GM21825 (cell line): ENCODE measurements at regions not wholly inside any gene's neighbourhood (a gene's known extent, or its start where the extent isn't known, plus 50 kb on each side); places are given as distances from the start of the nearest gene placed in this dataset.
A peak's percentile ranks its signal among the peaks of the same experiment; 100 is the strongest.

Experiments used
- ATAC-seq: cut with Tn5 transposase; IDR thresholded peaks from one replicate; pipeline ENCODE4 v1.9.1; 2021; ENCODE audit warnings: mild to moderate bottlenecking, moderate library complexity; ENCODE audit not compliant: unreplicated experiment

DNA sequence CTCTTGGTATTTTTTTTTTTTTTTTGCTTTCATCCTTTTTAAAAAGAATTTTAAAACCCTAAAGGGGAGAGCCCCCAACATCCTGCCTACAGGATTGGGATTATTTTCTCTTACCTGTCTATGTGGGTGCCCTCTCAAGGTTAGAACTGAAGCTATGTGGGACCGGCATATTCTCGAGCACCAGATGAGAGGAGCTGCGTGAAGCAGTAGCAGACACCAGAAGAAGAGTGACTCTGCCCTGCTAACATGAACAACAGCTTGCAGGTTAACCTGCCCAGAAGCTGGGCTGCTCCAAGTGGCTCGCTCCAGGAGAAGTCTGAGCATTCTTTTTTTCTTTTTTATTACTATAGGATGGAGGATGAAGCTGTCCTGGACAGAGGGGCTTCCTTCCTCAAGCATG is 102.6 kb upstream of the SLC4A4 start:
- ATAC-seq, result no peak

DNA sequence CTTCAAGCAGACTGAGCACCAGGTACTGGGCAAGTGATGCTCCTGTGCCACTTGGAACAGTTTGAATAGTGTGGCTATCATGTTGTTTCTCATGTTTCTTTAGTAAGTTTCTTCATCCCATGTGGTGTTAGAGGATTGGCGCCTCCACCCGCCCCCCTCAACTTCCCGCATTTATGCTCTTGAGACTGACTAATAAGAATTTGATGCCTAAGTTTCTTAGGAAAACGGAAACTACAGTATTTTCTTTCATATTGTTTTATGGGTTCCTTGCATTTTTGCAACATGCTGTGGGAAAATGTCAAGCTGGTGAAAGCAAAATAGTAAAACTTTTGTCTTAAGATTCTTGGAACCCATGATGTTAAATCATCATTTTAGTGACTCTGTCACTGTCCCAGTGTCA is 101.2 kb upstream of the SLC4A4 start:
- ATAC-seq, result no peak

- no peak for ATAC-seq
These were observed 99.5 kb upstream of the SLC4A4 start for GRCh38 chr4:71239365-71239764.

DNA sequence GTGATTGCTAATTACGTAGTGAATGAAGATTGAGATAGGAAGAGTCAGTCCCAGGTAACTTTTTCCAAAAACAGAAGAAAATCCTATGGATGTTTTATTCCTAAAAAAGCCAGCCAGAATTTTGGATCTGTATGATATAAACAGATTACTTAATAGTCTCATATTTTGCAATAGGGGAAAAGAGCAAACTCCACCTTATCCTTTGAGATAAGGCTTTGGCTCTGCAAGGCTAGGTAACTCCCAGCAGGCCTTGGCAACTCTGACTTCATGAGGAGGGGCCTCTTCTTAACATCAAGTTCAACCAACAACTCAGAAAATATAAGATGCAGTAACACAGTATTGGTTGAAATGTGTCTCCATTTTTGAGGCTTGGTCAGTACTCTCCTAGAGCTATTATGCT is 98.7 kb upstream of the SLC4A4 start:
- ATAC-seq, result no peak

GRCh38 chr4:71241501-71242288 is 97.1 kb upstream of the SLC4A4 start:
- no peak for ATAC-seq

GRCh38 chr4:71243091-71243833 is 95.6 kb upstream of the SLC4A4 start:
- no peak for ATAC-seq

DNA sequence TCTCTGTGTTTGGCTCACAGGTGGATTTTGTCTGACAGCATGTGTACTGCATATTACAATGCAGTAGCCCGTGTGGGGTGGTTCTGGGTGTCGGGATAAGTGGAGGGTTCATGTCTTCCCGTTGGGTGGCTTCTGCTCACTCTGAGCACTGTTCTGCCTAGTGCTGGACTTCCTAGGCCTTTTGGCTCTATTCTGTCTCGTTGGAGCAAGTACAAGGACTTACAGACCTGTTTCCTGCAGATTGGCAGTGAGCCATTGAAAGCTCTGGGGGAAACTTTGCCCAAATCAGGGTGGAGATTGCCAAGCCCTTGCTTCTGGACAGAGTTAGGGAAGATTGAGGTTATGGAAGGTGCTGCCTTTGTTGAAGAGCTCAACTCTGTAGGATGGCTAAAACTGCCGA is 91.1 kb upstream of the SLC4A4 start:
- no peak for ATAC-seq

GRCh38 chr4:71251261-71251660 is 87.6 kb upstream of the SLC4A4 start:
- no peak for ATAC-seq

- no peak for ATAC-seq
These were observed 85.3 kb upstream of the SLC4A4 start for GRCh38 chr4:71253545-71253944.

- peak; percentile 73 for ATAC-seq
These were observed 84.3 kb upstream of the SLC4A4 start for GRCh38 chr4:71254451-71255012.

DNA sequence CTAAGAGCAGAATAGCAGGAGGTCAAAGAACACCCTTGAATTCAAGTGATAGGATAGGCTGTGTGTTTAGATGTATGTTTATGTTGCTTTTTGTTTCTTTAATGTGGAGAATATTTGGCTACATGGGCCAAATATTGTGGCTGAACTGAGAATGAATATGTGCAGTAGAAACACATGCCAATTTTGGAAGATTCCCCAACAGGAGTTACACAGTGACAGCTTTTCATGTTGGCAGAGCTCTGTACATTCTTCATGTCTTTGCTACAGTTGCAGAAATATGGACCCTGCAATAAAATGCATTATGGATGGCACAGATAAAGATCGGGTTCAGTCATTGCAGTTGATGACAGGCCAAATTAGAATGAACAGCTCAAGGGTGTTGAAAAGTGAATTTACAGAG is 82.8 kb upstream of the SLC4A4 start:
- ATAC-seq, result no peak

DNA sequence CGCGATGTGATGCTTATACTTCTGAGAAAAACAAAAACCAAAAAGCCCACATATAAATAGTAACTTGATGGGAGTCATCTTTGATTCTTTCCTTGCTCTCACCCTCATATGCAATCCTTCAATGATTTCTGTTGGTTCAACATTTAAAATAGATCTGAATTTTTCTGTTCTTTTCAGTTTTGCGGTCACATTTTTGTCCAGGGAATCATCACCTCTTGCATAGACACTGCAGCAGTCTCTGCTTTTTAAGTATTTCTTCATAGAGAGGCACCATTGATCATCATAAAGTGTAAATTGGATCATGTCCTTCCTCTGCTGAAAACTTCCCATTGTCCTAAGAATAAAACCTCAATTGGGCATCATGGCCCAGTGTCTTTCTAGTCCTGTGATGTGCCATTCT is 81.1 kb upstream of the SLC4A4 start:
- no peak for ATAC-seq

DNA sequence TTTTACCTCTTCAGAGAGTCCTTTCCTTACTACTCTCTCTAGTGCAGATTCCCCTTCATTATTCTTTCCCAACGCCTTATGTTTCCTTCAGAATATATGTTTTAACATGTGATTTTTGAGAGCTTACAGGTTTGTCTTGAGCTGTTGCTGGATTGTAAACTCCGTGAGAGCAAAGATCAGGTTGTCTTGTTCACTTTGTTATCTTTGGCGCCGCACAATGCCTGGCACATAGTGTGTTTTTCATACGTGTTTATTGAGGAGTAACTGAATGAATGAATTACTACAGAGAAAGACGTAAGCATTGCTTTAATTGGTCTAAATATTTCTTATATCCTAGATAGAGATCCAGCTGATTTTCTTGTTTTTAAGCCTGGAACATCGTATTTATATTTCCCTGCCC is 80.5 kb upstream of the SLC4A4 start:
- no peak for ATAC-seq

- no peak for ATAC-seq
These were observed 79.5 kb upstream of the SLC4A4 start for GRCh38 chr4:71259280-71259679.

DNA sequence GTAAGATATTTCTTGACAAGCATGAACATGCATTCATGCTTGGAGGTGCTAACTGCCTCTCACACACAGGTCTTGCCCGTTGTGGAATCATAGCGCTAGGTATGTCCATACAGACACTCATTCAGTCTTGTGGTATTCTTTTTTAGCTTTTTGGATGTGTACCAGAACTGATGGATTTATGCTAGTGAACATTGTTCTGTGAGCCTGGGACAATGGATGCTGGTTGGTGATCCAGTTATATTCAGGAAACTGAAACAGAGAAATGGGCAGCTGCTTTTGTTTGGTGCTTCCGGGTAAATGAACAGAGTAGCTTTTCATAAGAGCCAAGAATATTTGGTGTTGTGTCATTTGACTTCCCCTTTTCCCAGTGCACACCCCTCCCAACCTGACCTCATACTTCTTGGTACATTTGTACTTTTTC is 78.9 kb upstream of the SLC4A4 start:
- no peak for ATAC-seq

GRCh38 chr4:71260544-71260943 is 78.3 kb upstream of the SLC4A4 start:
- ATAC-seq, result no peak

- ATAC-seq, result no peak
These were observed 77.8 kb upstream of the SLC4A4 start for GRCh38 chr4:71261001-71261400.

GRCh38 chr4:71261633-71262121 is 77.1 kb upstream of the SLC4A4 start:
- ATAC-seq, result peak; percentile 31

GRCh38 chr4:71262161-71262560 is 76.7 kb upstream of the SLC4A4 start:
- ATAC-seq, result no peak

- ATAC-seq, result peak; percentile 35
These were observed 72.6 kb upstream of the SLC4A4 start for GRCh38 chr4:71266090-71266794.

DNA sequence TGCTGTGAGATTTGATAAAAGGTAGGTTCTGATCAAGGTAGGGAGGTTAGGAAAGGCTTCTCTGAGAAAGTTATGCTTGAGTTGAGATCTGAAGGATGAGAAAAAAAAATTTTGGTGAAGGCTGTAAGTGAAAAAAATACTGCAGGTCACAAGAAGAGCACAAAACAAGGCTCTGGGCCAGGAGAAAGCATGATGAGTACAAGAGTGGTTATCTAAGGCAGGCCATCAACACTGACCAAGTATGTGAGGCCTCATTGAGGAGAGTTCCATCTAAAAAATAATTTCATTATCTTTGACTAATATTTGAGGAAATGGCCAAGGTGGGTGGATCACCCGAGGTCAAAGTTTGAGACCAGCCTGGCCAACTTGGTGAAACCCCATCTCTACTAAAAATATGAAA is 71.6 kb upstream of the SLC4A4 start:
- ATAC-seq, result no peak
